ENCODE measurements at regions not wholly inside any gene's neighbourhood (a gene's known extent, or its start where the extent isn't known, plus 50 kb on each side); places are given as distances from the start of the nearest gene placed in this dataset.

DNA sequence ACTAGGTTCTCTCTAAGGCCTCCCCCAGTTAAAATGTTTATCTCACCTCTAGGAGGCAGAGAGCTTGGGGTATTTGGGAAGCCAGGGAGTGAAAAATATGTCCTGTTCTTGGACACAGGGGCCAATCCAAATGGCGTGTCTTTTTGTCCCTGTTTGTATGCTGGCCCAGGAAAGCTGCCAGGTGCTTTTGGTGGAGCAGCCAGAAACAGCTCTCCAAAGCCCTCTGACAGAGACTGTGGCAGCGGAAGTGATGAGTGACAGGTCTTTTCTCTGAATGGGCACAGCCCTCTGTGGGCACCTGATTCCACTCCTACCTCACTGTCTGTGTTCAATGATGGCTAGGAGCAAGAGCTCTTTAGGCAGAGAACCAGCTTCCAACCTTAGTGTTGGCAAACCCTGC is 106.4 kb upstream of the KIRREL3 start:
- no peak for FAIRE-seq

GRCh38 chr11:127105593-127106541 is 105.3 kb upstream of the KIRREL3 start:
- FAIRE-seq: no peak

- no peak for FAIRE-seq
These were observed 103.2 kb upstream of the KIRREL3 start for GRCh38 chr11:127103586-127104388.

- no peak for FAIRE-seq
These were observed 98.1 kb upstream of the KIRREL3 start for GRCh38 chr11:127098684-127099083.

DNA sequence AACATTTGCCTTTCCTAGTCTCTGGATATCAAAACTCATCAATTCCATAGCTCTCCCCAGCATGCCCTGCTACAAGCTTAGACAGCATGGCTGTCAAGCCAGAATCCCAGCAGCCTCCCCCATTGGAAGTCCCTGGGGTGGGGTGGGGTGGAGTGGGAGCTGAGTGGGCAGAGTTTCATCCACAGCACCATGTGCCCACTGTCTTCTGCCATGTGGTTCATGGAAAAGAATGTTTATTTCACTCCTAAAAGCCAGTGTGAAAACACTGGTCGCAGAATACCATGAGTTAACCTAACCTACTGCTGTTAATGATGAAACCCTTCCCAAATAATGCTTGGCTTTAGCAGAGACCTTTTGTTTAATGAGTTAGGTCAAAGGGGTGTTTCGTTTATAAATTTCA is 80.2 kb upstream of the KIRREL3 start:
- no peak for FAIRE-seq

GRCh38 chr11:127075758-127076157 is 75.2 kb upstream of the KIRREL3 start:
- no peak for FAIRE-seq

GRCh38 chr11:127074151-127074761 is 73.7 kb upstream of the KIRREL3 start:
- no peak for FAIRE-seq

DNA sequence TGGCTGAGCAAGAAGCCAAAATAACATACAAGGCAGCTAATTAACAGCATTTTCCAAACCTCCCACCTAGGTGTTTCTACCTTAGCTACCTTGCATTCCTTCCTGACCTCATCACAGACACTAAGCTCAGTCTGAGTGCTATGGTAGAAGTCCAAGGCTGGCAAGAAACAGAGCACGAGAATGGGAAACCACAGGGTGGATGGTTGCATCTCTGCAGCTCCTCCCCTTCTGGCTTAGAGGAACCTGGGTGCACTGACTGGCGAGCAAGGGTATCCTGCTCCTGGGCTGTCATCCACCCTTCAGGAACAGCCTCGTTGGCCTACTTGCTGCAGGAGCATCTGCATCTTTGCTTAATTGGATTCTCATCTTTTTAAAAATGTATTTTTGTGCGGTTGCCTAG is 73.1 kb upstream of the KIRREL3 start:
- no peak for FAIRE-seq

GRCh38 chr11:127071606-127072005 is 71.0 kb upstream of the KIRREL3 start:
- FAIRE-seq: no peak

DNA sequence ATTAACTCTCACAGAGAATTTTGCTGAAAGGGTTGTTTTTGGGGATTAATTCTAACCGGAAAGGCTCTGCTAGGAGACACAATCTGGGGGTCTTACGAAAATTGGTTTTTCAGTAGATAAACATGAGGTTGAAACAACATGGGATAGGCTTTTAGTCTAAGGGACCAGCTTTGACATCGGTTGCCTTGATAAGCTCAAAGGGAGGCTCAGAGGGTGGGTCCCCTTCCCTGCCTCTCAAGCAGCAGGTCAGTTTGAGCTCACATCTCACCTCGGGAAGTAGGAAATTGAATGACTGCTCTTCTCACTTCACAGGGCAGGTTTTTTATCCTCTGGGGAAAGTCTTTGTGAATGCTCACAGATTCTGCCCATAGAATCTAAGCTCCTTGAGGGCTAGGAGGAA is 70.2 kb upstream of the KIRREL3 start:
- no peak for FAIRE-seq

DNA sequence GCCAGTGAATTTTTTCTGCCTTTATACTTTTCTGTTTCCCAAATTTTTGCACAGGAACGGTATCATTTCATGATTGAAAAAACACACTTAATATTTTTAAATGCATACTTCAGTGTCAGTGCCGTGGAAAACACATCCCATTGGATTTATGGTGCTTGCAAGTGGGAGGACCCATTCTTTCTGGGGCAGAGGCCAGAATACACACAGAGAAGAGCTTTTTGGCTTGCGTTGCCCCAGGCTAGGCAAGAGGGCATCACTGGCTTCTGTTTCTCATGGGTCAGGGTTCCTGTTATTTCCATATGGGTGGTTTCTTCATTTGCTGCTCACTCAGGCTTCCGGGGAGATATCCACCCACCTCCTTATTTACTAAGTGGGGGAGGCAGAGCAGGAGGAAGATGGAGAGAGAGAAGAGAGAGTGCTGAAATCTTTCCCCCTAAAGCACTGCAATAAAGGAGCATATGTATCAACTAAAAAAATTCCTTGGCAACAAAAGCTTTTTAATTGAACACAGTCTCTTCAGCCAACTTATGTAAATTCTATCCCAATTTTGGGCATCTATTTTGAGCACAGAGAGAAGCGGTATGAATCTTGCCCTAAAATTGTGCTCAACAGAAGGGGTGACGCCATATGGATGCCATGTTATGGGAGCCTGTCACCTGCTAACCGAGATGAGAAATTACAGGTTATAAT is 66.0 kb upstream of the KIRREL3 start:
- FAIRE-seq: no peak

GRCh38 chr11:127063241-127063640 is 62.7 kb upstream of the KIRREL3 start:
- no peak for FAIRE-seq

DNA sequence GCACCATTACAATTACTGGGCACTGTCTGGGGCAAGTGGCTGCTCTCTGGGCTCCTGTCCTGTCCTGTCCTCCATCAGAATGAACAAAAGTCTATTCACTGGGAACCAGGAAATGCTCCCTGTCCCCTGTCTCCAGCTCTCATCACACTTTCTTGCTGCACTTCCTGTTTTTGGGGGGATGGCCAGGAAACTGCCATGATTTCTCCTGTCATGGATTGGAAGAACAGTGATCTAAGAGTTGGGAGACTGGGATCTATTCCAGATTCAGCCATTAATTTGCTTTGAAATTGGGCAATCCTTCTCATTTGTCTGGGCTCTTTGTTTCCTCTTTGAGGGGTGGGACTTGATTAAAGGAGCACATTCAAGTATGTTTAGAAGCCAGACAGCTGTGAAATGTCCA is 61.4 kb upstream of the KIRREL3 start:
- FAIRE-seq: no peak

- no peak for FAIRE-seq
These were observed 59.2 kb upstream of the KIRREL3 start for GRCh38 chr11:127059750-127060149.

- no peak for FAIRE-seq
These were observed 58.7 kb upstream of the KIRREL3 start for GRCh38 chr11:127059286-127059685.

DNA sequence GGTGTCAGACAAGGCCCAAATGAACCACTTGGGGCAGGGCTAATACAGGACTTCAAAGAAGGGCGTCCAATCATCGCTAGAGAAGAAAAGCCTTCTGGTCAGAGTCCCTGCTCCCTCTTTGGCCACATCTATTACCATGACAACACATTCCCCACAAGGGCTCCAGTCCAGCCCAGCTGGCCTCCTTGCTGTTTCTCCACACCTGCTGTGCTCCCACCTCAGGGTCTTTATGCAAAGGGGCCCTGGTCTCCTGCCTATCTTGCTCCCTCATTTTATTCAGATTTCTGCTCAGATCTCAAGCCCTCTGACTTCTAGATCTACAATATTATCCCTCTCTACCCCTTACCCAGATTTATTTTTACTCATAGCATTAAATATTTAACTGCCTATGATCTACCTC is 58.0 kb upstream of the KIRREL3 start:
- no peak for FAIRE-seq

GRCh38 chr11:127057126-127057525 is 56.6 kb upstream of the KIRREL3 start:
- no peak for FAIRE-seq

DNA sequence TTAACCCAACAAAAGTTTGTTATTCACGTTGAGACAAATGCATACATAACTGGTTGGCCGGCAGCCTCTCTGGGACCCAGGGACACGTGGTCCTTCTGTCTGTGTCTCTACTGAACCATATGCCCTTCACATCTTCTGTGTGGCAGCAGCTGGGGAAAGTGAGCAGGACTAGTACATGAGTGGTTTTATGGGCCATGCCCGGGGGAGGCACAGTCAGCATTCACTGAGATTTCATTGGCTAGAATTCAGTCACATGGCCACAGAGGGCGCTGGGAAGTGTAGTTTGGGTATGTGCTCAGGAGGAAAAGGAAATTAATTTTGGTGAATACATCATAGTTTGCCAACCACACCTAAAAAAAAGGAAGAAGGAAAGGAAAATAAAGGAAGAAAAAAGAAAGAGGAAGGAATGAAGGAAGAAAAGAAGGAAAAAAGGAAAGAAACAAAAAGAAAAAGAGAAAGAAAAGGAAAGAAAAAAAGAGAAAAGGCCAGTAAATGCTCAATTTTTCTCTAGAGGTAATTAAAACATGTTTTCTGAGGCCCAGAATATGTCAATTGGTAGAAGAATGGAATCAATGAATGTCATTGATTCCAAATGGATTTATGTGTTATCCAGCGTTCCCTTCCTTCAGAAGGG is 55.9 kb upstream of the KIRREL3 start:
- no peak for FAIRE-seq

DNA sequence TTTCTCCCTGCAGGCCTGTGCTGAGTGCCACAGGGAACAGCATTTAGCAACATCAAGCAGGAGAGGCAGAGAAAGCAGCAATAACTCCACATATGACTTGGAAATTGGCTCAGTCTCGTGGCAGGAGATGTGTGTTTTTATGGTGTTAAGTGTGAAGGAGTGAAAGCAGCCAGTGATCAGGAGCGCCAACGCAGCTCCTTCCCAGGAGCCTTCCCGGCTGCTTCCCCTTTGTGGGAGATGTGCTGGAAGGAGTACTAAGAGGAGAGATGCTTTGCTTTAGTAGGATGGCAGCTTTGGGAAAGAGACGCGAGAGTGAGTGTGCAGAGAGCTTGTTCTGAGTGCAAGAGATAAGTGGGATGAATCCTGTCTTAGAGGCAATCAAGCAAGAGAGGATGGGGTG is 54.7 kb upstream of the KIRREL3 start:
- no peak for FAIRE-seq

DNA sequence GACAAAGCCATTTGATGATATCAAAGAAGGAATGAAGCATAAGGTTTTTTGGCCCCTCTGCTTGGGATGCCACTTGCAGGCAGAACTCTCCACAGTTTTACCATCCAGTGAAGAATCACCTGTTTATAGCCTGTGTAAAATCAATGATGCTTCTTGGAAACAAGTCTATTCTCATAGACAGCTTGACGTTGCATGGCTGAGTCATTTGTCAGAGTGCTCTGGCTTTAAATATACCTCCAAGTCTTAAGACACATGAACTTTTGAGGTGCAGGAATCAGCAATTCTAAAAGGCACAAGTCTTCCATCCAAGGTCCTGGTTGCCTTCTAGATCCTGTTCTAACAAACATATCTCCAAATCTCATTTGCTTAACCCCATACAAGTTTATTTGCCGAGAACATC is 53.6 kb upstream of the KIRREL3 start:
- no peak for FAIRE-seq

DNA sequence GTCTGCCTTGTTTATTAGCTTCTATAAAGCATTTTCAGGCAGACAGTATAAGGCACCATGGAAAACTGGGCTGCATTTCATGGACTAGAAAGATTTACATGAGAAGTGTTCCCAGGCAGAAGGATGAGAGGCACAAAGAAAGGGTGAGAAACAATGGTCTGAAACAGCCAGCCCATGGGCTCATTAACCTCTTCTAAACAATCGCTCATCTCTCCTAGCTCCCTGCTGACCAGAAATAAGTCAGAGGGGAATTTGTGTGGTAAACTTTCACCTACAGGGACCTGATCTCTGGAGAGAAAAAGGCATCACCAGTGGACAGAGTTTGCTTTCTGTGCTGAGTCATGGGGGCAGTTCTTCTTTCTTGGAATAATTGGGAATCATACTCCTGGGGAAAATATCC is 51.8 kb upstream of the KIRREL3 start:
- no peak for FAIRE-seq
